ENCODE measurements at regions not wholly inside any gene's neighbourhood (a gene's known extent, or its start where the extent isn't known, plus 50 kb on each side); places are given as distances from the start of the nearest gene placed in this dataset.

GRCh38 chr13:71922194-71922593 is 55.2 kb upstream of the DACH1 start:
- TF ChIP-seq, protein P1, sequence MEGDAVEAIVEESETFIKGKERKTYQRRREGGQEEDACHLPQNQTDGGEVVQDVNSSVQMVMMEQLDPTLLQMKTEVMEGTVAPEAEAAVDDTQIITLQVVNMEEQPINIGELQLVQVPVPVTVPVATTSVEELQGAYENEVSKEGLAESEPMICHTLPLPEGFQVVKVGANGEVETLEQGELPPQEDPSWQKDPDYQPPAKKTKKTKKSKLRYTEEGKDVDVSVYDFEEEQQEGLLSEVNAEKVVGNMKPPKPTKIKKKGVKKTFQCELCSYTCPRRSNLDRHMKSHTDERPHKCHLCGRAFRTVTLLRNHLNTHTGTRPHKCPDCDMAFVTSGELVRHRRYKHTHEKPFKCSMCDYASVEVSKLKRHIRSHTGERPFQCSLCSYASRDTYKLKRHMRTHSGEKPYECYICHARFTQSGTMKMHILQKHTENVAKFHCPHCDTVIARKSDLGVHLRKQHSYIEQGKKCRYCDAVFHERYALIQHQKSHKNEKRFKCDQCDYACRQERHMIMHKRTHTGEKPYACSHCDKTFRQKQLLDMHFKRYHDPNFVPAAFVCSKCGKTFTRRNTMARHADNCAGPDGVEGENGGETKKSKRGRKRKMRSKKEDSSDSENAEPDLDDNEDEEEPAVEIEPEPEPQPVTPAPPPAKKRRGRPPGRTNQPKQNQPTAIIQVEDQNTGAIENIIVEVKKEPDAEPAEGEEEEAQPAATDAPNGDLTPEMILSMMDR (IDR thresholded peaks at IDR 0.05): no peak
- no peak for TF ChIP-seq EP300 (IDR thresholded peaks at IDR 0.05)

Measured in ovary (tissue), 3 donors.